MM.1S (cell line): ENCODE measurements at regions not wholly inside any gene's neighbourhood (a gene's known extent, or its start where the extent isn't known, plus 50 kb on each side); places are given as distances from the start of the nearest gene placed in this dataset.
A peak's percentile ranks its signal among the peaks of the same experiment; 100 is the strongest.

Experiments
- EZH2 ChIP-seq: fragments of 300-600 bp; sonication (generic); optimal IDR thresholded peaks from 2 replicates; pipeline ENCODE3; 2017; ENCODE audit warnings: low read depth, mild to moderate bottlenecking, antibody characterized with exemption, low read length, mixed read lengths
- EZH2phosphoT487 ChIP-seq: fragments of 300-600 bp; sonication (generic); IDR thresholded peaks from 2 replicates; pipeline ENCODE4 v1.6.1; 2018; ENCODE audit warnings: antibody characterized with exemption, low read length
- TF ChIP-seq, protein P1 (sequence below): fragments of 300-600 bp; sonication (generic); IDR thresholded peaks from 2 replicates; pipeline ENCODE4 v1.5.1; 2016; ENCODE audit warnings: antibody characterized with exemption, low read length, mixed read lengths

DNA sequence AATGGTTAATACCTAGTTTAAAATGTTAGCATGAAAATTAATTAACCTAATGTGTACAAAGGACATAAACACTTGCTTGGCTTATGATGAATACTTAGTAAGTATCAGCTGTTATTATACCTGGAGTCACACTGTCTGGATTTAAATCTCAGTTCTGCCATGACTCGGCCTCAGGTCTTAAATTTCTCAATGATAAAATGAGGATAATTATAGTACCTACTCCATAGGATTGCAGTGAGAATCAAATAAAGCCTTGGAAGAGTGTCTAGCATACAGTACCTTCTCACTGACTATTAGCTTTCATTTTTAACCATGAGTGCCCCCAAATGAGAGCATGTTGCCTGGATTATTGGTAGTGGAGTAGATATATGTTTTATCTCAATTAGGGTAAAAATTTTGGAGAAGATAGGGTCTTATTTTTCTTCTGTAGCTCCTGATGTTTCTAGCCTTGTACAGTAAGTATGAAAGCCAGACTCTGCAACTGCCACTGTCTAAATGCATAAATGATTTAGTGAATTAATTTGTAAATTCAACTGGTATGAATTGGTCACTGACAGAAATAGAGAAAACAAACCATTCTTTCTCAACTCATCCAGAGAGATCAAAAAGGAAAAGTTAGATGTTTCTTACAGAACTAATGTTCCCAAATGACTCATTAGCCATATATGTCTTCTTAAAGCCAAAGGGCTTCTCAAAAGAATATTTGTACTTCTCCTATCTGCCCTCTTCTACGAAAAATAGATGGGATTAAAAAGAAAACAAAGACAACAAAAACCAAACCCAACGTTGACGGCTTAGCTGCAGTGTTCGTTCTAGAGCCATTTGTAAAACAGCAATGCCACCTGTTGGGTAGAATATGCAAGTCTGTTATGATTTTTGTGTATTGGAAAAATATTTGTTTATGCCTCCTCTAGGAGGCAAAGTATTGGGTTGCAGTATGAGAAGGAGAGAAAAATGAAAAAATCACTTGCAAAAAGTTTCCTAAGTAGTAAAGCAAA is 53.8 kb upstream of the MROH9 start:
- TF ChIP-seq, protein P1, sequence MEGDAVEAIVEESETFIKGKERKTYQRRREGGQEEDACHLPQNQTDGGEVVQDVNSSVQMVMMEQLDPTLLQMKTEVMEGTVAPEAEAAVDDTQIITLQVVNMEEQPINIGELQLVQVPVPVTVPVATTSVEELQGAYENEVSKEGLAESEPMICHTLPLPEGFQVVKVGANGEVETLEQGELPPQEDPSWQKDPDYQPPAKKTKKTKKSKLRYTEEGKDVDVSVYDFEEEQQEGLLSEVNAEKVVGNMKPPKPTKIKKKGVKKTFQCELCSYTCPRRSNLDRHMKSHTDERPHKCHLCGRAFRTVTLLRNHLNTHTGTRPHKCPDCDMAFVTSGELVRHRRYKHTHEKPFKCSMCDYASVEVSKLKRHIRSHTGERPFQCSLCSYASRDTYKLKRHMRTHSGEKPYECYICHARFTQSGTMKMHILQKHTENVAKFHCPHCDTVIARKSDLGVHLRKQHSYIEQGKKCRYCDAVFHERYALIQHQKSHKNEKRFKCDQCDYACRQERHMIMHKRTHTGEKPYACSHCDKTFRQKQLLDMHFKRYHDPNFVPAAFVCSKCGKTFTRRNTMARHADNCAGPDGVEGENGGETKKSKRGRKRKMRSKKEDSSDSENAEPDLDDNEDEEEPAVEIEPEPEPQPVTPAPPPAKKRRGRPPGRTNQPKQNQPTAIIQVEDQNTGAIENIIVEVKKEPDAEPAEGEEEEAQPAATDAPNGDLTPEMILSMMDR, result peak; percentile 77
- no peak for TF ChIP-seq EZH2
- no peak for TF ChIP-seq EZH2phosphoT487
